AG04450 (cell line): ENCODE measurements at regions not wholly inside any gene's neighbourhood (a gene's known extent, or its start where the extent isn't known, plus 50 kb on each side); places are given as distances from the start of the nearest gene placed in this dataset.

Source experiments
- CTCF ChIA-PET: fragments of 300-600, 350-600 bp; formaldehyde crosslinking; extraction: SDS; loops from one replicate; lab custom pipeline; 2022; ENCODE audit warnings: antibody characterized with exemption, inconsistent platforms; lab: Charles Lee
- POLR2A ChIA-PET: fragments of 350-600 bp; formaldehyde crosslinking; extraction: SDS; loops from one replicate; lab custom pipeline; 2021; ENCODE audit warnings: antibody characterized with exemption, inconsistent platforms; lab: Yijun Ruan, JAX
- DNase-seq: peaks from one replicate; pipeline ENCODE4 v3.0.0-alpha.2; 2011; ENCODE audit warnings: low read depth, low spot score
- H3K27ac ChIP-seq: one replicate; pipeline ENCODE4 v1.5.1; 2012; ENCODE audit warnings: low read depth, low read length, control low read depth
- H3K27me3 ChIP-seq: one replicate; pipeline ENCODE4 v1.6.0; 2012; ENCODE audit warnings: low read length; ENCODE audit not compliant: control insufficient read depth, insufficient read depth
- H3K4me3 ChIP-seq: 2 replicates; pipeline ENCODE4 v1.5.1; 2011; ENCODE audit warnings: mild to moderate bottlenecking, low read depth, low read length, control low read depth
- H3K9me3 ChIP-seq: 2 replicates; pipeline ENCODE4 v1.5.1; 2012; ENCODE audit warnings: low read length; ENCODE audit not compliant: control insufficient read depth, insufficient read depth
- TF ChIP-seq, protein P1 (sequence below): IDR thresholded peaks from 2 replicates; pipeline ENCODE4 v1.5.1; 2011; ENCODE audit warnings: low read depth, low read length, control low read depth, inconsistent platforms

DNA sequence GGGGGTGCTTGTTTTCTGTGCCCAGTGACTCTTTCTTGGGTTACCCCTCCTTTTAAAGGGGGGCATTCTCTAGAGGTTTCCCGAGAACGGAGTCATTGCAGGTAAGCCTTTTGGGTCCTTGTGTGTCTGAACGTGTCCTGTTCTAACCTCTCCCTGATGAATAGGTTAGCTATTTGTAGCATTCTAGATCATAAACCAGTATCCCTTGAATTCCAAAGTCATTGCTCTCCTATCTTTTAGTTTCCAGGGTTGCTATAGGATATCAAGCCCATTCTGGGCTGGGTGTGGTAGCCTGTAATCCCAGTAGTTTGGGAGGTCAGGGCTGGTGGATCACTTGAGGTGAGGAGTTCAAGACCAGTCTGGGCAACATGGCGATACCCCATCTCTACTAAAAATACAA lies 65.9 kb upstream of the YWHAQ start:
- TF ChIP-seq, protein P1, sequence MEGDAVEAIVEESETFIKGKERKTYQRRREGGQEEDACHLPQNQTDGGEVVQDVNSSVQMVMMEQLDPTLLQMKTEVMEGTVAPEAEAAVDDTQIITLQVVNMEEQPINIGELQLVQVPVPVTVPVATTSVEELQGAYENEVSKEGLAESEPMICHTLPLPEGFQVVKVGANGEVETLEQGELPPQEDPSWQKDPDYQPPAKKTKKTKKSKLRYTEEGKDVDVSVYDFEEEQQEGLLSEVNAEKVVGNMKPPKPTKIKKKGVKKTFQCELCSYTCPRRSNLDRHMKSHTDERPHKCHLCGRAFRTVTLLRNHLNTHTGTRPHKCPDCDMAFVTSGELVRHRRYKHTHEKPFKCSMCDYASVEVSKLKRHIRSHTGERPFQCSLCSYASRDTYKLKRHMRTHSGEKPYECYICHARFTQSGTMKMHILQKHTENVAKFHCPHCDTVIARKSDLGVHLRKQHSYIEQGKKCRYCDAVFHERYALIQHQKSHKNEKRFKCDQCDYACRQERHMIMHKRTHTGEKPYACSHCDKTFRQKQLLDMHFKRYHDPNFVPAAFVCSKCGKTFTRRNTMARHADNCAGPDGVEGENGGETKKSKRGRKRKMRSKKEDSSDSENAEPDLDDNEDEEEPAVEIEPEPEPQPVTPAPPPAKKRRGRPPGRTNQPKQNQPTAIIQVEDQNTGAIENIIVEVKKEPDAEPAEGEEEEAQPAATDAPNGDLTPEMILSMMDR, result no peak
- Histone ChIP-seq H3K27ac (no peak overlapping the region), H3K4me3 (no peak overlapping the region), H3K27me3 (no peaks in the 10 kb centered on the region), H3K9me3 (no peaks in the 10 kb centered on the region)
- CTCF ChIA-PET, result no interaction called here
- POLR2A ChIA-PET, result no interaction called here
- no peak for DNase-seq

DNA sequence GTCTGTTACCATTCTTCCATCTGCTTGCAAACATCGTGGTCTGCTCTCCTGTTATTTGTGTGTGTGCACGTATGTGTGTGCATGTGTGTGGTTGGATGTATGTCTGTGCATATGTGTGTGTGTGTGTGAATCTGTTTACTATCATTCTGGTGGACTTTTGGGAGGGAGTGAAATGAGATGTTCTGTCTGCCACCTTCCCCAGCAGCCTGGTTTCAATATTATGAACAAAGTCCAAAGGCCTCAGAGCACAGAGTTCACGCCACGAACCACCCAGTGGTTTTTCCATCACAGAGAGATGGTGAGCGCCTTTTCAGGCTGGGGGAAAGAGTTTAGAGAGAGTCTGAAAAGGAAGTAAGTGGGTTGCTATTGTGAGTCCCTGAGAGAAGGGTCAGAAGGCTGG lies 67.1 kb upstream of the YWHAQ start:
- TF ChIP-seq, protein P1, result no peak
- no peaks in the 10 kb centered on the region for H3K27me3 ChIP-seq
- no peak for DNase-seq
- H3K4me3 ChIP-seq, result no peak overlapping the region
- CTCF ChIA-PET, result no interaction called here
- no peaks in the 10 kb centered on the region for H3K9me3 ChIP-seq
- H3K27ac ChIP-seq, result no peak overlapping the region
- POLR2A ChIA-PET, result no interaction called here

DNA sequence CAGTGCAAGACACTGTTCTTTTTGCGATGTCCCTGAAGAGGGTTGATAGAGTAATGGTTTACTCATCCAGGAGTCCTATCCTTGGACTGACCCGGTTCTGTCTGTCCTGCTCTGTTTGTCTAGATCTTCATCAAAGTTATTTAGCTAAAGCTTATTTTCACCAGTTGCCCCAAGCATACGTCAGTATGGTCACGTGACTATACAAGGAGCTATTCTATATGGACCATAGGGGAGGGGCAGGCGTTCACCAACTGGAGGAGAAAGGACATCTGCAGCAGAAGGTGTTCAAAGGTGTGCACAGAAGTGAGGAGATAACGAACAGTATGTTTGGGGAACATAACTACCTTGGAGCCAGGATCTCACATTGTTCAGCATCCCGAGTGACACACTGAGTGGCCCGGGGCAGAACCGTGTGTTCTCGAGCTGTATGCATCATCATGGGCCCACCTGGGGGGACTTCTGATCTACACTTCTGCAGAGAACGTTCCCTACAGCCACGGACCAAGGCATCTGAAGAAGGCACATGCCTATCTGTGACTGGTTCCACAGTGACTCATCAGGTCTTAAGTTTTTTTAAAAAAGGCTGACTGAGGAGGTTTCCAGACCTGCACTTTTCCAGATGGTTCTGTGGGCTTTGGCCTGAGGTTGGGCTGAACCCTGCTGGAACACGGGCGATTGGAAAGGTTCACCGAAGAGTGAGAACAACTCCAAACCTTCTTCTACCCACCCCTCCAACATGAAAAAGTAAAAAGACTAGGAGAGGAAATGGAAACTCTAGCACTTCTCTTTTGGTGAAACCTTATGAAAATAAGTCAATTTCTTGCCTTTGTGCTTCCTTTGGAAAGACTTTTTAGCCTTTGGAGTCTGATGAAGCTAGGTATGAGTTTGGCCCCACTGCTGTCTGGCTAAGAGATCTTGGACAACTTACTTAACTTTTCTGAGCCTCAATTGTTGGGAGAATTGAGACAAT lies 68.6 kb upstream of the YWHAQ start:
- DNase-seq, result peak; percentile 41
- ChIA-PET CTCF (interaction anchor here (0.9 kb wide), 1 partner anchor 16 kb away, joined by 3 read pairs; no protein-coding TSS in a partner anchor), POLR2A (no interaction called here)
- H3K27me3 ChIP-seq, result no peaks in the 10 kb centered on the region
- H3K27ac ChIP-seq, result no peak overlapping the region
- TF ChIP-seq, protein P1, result no peak
- H3K9me3 ChIP-seq, result no peaks in the 10 kb centered on the region
- no peak overlapping the region for H3K4me3 ChIP-seq

DNA sequence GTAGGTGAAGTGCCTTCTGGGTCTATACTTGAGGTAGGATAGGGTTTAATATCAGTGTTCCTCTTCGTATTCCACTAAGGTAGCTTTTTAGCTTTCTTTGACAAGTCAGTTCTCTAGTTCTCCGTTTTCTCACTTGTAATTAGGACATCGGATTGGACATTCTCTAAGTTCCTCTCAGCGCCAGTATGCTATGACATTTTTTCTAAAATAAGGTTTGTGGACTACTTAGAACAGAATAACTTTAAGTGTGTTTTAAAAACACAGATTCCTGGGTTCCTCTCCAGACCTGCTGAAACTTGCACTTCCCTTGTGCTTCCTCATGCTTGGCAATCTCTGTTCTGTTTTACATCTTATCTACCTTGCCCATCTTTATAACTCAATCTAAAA lies 69.3 kb upstream of the YWHAQ start:
- DNase-seq, result no peak
- Histone ChIP-seq H3K27ac (no peak overlapping the region), H3K27me3 (no peaks in the 10 kb centered on the region), H3K9me3 (no peaks in the 10 kb centered on the region), H3K4me3 (no peak overlapping the region)
- POLR2A ChIA-PET, result no interaction called here
- TF ChIP-seq, protein P1, result no peak
- CTCF ChIA-PET, result no interaction called here

DNA sequence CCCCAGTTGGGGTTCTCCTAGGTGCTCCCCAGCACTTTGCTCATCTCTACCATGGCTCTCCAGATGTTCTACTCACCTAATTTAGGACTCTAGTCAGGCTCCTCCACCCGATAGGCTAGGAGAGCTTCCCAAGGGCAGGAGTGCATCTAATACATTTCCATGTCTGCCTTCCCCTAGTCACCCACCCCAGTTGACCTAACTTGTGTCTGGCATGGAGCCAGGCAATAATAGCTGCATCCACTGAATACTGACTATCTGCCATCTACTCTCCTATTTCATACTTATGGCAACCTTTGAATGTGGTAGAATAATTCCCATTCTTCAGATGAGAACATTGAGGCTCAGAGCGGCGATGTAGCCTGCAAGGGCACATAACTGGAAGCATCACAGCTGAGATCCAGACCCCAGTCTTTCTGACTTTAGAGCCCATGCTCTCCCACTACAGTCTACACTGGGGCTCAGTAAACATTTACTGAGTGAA lies 71.8 kb upstream of the YWHAQ start:
- ChIA-PET CTCF (interaction anchor here (0.9 kb wide), 1 partner anchor 92 kb away, joined by 3 read pairs; no protein-coding TSS in a partner anchor), POLR2A (interaction anchor here (1.2 to 2.5 kb wide), 2 partner anchors 47 to 72 kb away, joined by 5 to 14 read pairs; partner anchors contain the start of gene YWHAQ)
- Histone ChIP-seq H3K9me3 (no peaks in the 10 kb centered on the region), H3K27me3 (no peaks in the 10 kb centered on the region), H3K4me3 (no peak overlapping the region), H3K27ac (no peak overlapping the region)
- no peak for DNase-seq
- TF ChIP-seq, protein P1, result no peak
